ENCODE measurements at regions not wholly inside any gene's neighbourhood (a gene's known extent, or its start where the extent isn't known, plus 50 kb on each side); places are given as distances from the start of the nearest gene placed in this dataset.

GRCh38 chr3:110677506-110677905 lies 394.1 kb upstream of the NECTIN3 start:
- TF ChIP-seq CTCF (conservative IDR thresholded peaks at IDR 0.05; ENCODE audit: low read depth, low read length) (no peak), EZH2 (IDR thresholded peaks at IDR 0.05; ENCODE audit: low read length, unreplicated experiment) (no peak), EZH2phosphoT487 (IDR thresholded peaks at IDR 0.05; ENCODE audit: borderline replicate concordance, low read length) (no peak)

All from PC-3 (cell line).